Cardiac muscle cell (in vitro differentiated cells and primary cell): ENCODE measurements at regions not wholly inside any gene's neighbourhood (a gene's known extent, or its start where the extent isn't known, plus 50 kb on each side); places are given as distances from the start of the nearest gene placed in this dataset.
"Not testable (repeated sequence)": the region's sequence is repeated elsewhere in the genome, so short reads cannot be mapped to it uniquely, and the experiment has no call there.

Source experiments
- DNase-seq, 2 donors: peaks; one replicate each; pipeline versions ENCODE4 v3.0.0 to v3.0.0-alpha.2; 2010 to 2017; ENCODE audit warnings: low read depth in 1 of 2, low spot score in 1 of 2
- H3K27ac ChIP-seq: fragments of 200-600 bp; sonication (generic); 2 replicates; pipeline ENCODE4 v1.5.1; 2016
- H3K27me3 ChIP-seq: fragments of 200-600 bp; sonication (generic); 2 replicates; pipeline ENCODE4 v1.6.0; 2016; ENCODE audit warnings: control low read depth
- H3K36me3 ChIP-seq: fragments of 200-600 bp; sonication (generic); 2 replicates; pipeline ENCODE4 v1.5.1; 2016; ENCODE audit warnings: control low read depth
- H3K4me1 ChIP-seq: fragments of 200-600 bp; sonication (generic); 2 replicates; pipeline ENCODE4 v1.8.1; 2017; ENCODE audit warnings: low read depth, mild to moderate bottlenecking, mixed run types
- H3K4me3 ChIP-seq: fragments of 200-600 bp; sonication (generic); 2 replicates; pipeline ENCODE4 v1.5.1; 2016; ENCODE audit warnings: mild to moderate bottlenecking
- H3K9me3 ChIP-seq: fragments of 200-600 bp; sonication (generic); 2 replicates; pipeline ENCODE4 v1.5.1; 2017; ENCODE audit warnings: low read depth, mild to moderate bottlenecking, control low read depth
- CTCF ChIP-seq: IDR thresholded peaks from 2 replicates; pipeline ENCODE4 v1.5.1; 2012; ENCODE audit warnings: low read depth, mild to moderate bottlenecking, low read length

- no peak overlapping the region for H3K27ac ChIP-seq
- no peaks in the 10 kb centered on the region for H3K36me3 ChIP-seq
- DNase-seq = no peak
- no peaks in the 10 kb centered on the region for H3K4me1 ChIP-seq
- H3K9me3 ChIP-seq = peaks cover 72% of the 10 kb centered on the region
- no peak for TF ChIP-seq CTCF
- H3K4me3 ChIP-seq = no peak overlapping the region
- H3K27me3 ChIP-seq = no peaks in the 10 kb centered on the region
Observed at GRCh38 chr2:89818873-89819272, 1127.4 kb downstream of the RPIA start.

- Histone ChIP-seq H3K27ac (no peak overlapping the region), H3K4me1 (no peaks in the 10 kb centered on the region), H3K27me3 (no peaks in the 10 kb centered on the region), H3K36me3 (no peaks in the 10 kb centered on the region), H3K9me3 (peaks cover 67% of the 10 kb centered on the region), H3K4me3 (no peak overlapping the region)
- TF ChIP-seq CTCF = no peak
- DNase-seq = no peak
Observed at GRCh38 chr2:89819809-89820208, 1128.3 kb downstream of the RPIA start.

GRCh38 chr2:89820248-89820647, 1128.8 kb downstream of the RPIA start:
- H3K4me1 ChIP-seq = no peaks in the 10 kb centered on the region
- no peaks in the 10 kb centered on the region for H3K27me3 ChIP-seq
- peaks cover 66% of the 10 kb centered on the region for H3K9me3 ChIP-seq
- no peak overlapping the region for H3K4me3 ChIP-seq
- no peaks in the 10 kb centered on the region for H3K36me3 ChIP-seq
- no peak for TF ChIP-seq CTCF
- no peak overlapping the region for H3K27ac ChIP-seq
- DNase-seq = no peak

DNA sequence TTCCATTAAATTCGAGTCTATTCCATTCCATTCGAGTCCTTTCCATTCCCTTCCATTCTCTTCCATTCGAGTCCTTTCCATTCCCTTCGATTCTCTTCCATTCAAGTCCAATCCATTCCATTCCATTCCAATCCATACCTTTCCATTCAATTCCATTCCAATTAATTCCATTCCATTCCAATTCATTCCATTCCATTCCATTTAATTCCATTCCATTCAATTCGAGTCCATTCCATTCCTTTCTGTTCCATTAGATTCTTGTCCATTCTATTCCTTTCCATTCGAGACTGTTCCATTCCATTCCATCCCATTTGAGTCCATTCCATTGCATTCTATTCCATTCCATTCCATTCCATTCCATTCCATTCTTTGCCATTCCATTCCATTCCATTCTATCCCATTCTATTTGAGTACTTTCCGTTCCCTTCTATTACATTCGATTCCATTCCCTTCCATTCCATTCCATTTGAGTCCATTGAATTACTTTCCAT, 1130.0 kb downstream of the RPIA start:
- TF ChIP-seq CTCF = no peak
- no peak overlapping the region for H3K27ac ChIP-seq

DNA sequence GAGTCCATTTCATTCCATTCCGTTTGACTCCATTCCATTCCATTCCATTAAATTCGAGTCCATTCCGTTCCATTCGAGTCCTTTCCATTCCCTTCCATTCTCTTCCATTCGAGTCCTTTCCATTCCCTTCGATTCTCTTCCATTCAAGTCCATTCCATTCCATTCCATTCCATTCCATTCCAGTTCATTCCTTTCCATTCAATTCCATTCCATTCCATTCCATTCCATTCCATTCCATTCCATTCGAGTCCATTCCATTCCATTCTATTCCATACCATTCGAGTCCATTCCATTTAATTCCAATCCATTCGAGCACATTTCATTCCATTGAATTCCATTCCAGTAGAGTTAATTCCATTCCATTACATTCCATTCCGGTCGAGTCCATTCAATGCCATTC, 1130.9 kb downstream of the RPIA start:
- H3K27me3 ChIP-seq, H3K36me3 ChIP-seq, H3K4me3 ChIP-seq, H3K27ac ChIP-seq, DNase-seq, H3K4me1 ChIP-seq: not testable (repeated sequence)
- peaks cover 71% of the 10 kb centered on the region for H3K9me3 ChIP-seq

More for the DNA sequence above, 1130.0 kb downstream of the RPIA start:
- no peaks in the 10 kb centered on the region for H3K4me1 ChIP-seq
- H3K27me3 ChIP-seq = no peaks in the 10 kb centered on the region
- no peak overlapping the region for H3K4me3 ChIP-seq
- no peaks in the 10 kb centered on the region for H3K36me3 ChIP-seq
- no peak for DNase-seq
- peaks cover 66% of the 10 kb centered on the region for H3K9me3 ChIP-seq

- H3K9me3 ChIP-seq = peaks cover 59% of the 10 kb centered on the region
Observed at GRCh38 chr2:89823556-89823955, 1132.1 kb downstream of the RPIA start.

More at GRCh38 chr2:89823556-89823955, 1132.1 kb downstream of the RPIA start:
- Histone ChIP-seq H3K27me3 (no peaks in the 10 kb centered on the region), H3K4me3 (no peak overlapping the region), H3K36me3 (no peaks in the 10 kb centered on the region), H3K4me1 (no peaks in the 10 kb centered on the region), H3K27ac (no peak overlapping the region)
- no peak for TF ChIP-seq CTCF
- DNase-seq = no peak
